Activated B cell treated with CpG ODN at 0.5 μM for 24 hours (primary cell): ENCODE measurements at regions not wholly inside any gene's neighbourhood (a gene's known extent, or its start where the extent isn't known, plus 50 kb on each side); places are given as distances from the start of the nearest gene placed in this dataset.

Experiments used
- ATAC-seq: fragments of 200-7000 bp; cut with Tn5 transposase; one replicate; pipeline ENCODE4 v1.10.0; 2021; ENCODE audit warnings: low read depth, mild to moderate bottlenecking, moderate library complexity
- CTCF ChIA-PET: fragments of 350-600 bp; sonication (Branson Sonifier 250); formaldehyde crosslinking; loops from one replicate; lab custom pipeline; 2021; ENCODE audit warnings: antibody characterized with exemption; lab: Charles Lee
- POLR2A ChIA-PET: fragments of 350-600 bp; sonication (Branson Sonifier 250); formaldehyde crosslinking; loops from one replicate; lab custom pipeline; 2021; ENCODE audit warnings: antibody characterized with exemption; lab: Charles Lee
- DNase-seq: peaks from one replicate; pipeline ENCODE4 v3.0.0; 2022
- H3K27ac Mint-ChIP-seq: one replicate; pipeline ENCODE4 v1.8.0; 2020; ENCODE audit warnings: mixed read lengths
- H3K27me3 Mint-ChIP-seq: one replicate; pipeline ENCODE4 v1.8.0; 2021; ENCODE audit warnings: mixed read lengths
- H3K36me3 Mint-ChIP-seq: one replicate; pipeline ENCODE4 v1.8.0; 2021; ENCODE audit warnings: low read depth, mixed read lengths
- H3K4me1 Mint-ChIP-seq: one replicate; pipeline ENCODE4 v1.8.0; 2021; ENCODE audit warnings: mixed read lengths
- H3K4me3 Mint-ChIP-seq: one replicate; pipeline ENCODE4 v1.8.0; 2020; ENCODE audit warnings: mild to moderate bottlenecking, mixed read lengths
- H3K9me3 Mint-ChIP-seq: one replicate; pipeline ENCODE4 v1.8.0; 2020; ENCODE audit warnings: mixed read lengths
- intact Hi-C: fragments of 100-400 bp; cut with micrococcal nuclease; formaldehyde crosslinking; loops from one replicate; pipeline ENCODE4 v1.15.1; 2024
- TF ChIP-seq, protein P1 (sequence below): fragments of 200-600 bp; IDR thresholded peaks from one replicate; pipeline ENCODE4 v1.8.0; 2022; ENCODE audit warnings: antibody characterized with exemption, mild to moderate bottlenecking

GRCh38 chr2:37825586-37825985 lies 99.5 kb upstream of the RMDN2 start:
- ATAC-seq (no peak), DNase-seq (no peak)
- TF ChIP-seq, protein P1, sequence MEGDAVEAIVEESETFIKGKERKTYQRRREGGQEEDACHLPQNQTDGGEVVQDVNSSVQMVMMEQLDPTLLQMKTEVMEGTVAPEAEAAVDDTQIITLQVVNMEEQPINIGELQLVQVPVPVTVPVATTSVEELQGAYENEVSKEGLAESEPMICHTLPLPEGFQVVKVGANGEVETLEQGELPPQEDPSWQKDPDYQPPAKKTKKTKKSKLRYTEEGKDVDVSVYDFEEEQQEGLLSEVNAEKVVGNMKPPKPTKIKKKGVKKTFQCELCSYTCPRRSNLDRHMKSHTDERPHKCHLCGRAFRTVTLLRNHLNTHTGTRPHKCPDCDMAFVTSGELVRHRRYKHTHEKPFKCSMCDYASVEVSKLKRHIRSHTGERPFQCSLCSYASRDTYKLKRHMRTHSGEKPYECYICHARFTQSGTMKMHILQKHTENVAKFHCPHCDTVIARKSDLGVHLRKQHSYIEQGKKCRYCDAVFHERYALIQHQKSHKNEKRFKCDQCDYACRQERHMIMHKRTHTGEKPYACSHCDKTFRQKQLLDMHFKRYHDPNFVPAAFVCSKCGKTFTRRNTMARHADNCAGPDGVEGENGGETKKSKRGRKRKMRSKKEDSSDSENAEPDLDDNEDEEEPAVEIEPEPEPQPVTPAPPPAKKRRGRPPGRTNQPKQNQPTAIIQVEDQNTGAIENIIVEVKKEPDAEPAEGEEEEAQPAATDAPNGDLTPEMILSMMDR = no peak
- Mint-ChIP-seq H3K27ac (no peak overlapping the region), H3K27me3 (no peaks in the 10 kb centered on the region), H3K36me3 (no peaks in the 10 kb centered on the region), H3K4me3 (no peak overlapping the region), H3K9me3 (peaks cover 5% of the 10 kb centered on the region), H3K4me1 (peaks cover 13% of the 10 kb centered on the region)
- ChIA-PET POLR2A (no interaction called here), CTCF (interaction anchor here (1.9 kb wide), 1 partner anchor 411 kb away, joined by 10 read pairs; no protein-coding TSS in a partner anchor)
- intact Hi-C loops = no loop called here

DNA sequence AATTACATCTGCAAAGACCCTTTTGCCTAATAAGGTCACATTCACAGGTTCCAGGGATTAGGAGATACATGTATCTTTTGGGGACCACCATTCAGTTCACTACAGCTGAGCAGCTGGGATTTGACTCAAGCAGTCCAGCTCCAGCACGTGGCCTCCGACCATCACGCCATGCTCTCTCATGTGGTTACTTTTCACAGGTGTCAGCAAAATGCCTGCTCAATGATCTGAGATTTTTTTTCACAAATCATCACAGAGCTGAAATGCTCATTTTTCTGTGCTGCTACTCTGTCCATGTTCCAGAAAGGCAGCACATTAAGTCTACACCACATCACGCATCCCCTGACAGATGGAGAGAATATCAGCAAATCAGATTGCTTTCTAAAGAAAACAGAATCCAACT lies 98.5 kb upstream of the RMDN2 start:
- no peak overlapping the region for H3K27ac Mint-ChIP-seq
- POLR2A ChIA-PET = no interaction called here

GRCh38 chr2:37827455-37827854 lies 97.6 kb upstream of the RMDN2 start:
- no peak overlapping the region for H3K4me3 Mint-ChIP-seq
- H3K36me3 Mint-ChIP-seq = no peaks in the 10 kb centered on the region
- H3K9me3 Mint-ChIP-seq = no peaks in the 10 kb centered on the region
- ATAC-seq (no peak), DNase-seq (no peak)
- intact Hi-C loops = no loop called here
- H3K27ac Mint-ChIP-seq = no peak overlapping the region
- POLR2A ChIA-PET = no interaction called here
- CTCF ChIA-PET = interaction anchor here (1.5 to 1.9 kb wide), 2 partner anchors 413 kb away, joined by 7 to 10 read pairs; no protein-coding TSS in a partner anchor
- TF ChIP-seq, protein P1 = no peak
- peaks cover 9% of the 10 kb centered on the region for H3K4me1 Mint-ChIP-seq
- H3K27me3 Mint-ChIP-seq = no peaks in the 10 kb centered on the region

More for the DNA sequence above, 98.5 kb upstream of the RMDN2 start:
- Mint-ChIP-seq H3K36me3 (no peaks in the 10 kb centered on the region), H3K4me1 (peaks cover 13% of the 10 kb centered on the region), H3K27me3 (no peaks in the 10 kb centered on the region), H3K9me3 (no peaks in the 10 kb centered on the region), H3K4me3 (no peak overlapping the region)
- TF ChIP-seq, protein P1 = no peak
- DNase-seq = no peak
- no peak for ATAC-seq
- intact Hi-C loops = no loop called here
- CTCF ChIA-PET = interaction anchor here (1.9 kb wide), 1 partner anchor 412 kb away, joined by 10 read pairs; no protein-coding TSS in a partner anchor

DNA sequence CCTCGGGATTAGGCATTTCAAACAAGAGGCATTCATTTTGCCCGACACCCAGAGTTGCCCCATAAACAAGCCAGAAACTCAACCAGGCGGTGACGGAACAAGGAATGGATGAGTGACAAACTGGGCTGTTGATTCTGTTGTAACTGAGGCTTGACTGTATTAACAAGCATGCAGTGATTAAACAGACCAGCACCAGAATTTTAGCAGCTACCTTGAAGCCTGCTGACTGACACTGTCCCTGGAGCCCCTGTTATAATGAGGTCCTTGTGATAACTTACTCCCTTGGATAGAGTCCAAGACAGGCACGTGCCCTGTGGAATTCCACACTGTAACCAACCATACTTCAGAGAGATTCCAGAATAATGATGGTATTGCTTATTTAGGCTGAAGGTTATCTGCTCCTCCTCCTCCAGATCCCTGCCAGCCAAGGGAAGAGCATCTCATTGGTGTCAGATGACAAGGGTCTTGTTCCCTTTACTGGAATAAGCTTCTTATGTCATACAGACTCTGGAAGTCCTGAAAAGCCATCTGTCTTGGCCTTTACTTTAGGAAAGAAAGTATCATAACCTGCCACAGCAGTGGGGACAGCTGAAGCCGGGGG lies 97.1 kb upstream of the RMDN2 start:
- no peaks in the 10 kb centered on the region for H3K36me3 Mint-ChIP-seq
- POLR2A ChIA-PET = no interaction called here
- intact Hi-C loops = no loop called here
- no peaks in the 10 kb centered on the region for H3K9me3 Mint-ChIP-seq
- H3K4me3 Mint-ChIP-seq = no peak overlapping the region
- TF ChIP-seq, protein P1 = no peak
- ATAC-seq (no peak), DNase-seq (no peak)
- no peaks in the 10 kb centered on the region for H3K27me3 Mint-ChIP-seq
- no peak overlapping the region for H3K27ac Mint-ChIP-seq
- CTCF ChIA-PET = interaction anchor here (0.6 to 1.5 kb wide), 3 partner anchors 398 to 416 kb away, joined by 3 to 7 read pairs (median 3); no protein-coding TSS in a partner anchor
- peaks cover 4% of the 10 kb centered on the region for H3K4me1 Mint-ChIP-seq

DNA sequence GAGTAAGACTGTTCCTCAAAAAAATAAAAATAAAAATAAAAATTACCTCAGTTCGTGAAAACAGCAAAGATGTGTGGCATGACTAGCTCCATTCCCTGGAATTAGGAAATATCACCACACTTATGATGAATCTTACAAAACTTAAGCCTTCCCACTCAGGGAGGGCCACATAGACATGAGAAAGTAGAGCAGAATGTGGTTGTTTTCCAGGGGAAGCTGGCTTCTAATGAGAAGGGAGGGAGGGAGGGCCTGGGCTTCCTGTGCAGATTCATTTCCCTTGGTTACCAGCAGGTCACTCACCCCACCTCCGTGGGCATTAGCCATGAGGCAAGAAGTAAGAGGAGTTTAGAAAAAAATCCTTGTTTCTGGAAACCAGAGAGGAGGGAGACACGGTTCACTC lies 95.9 kb upstream of the RMDN2 start:
- DNase-seq = no peak
- TF ChIP-seq, protein P1 = no peak
- CTCF ChIA-PET = interaction anchor here (1.5 to 11.1 kb wide), 3 partner anchors 414 to 431 kb away, joined by 7 to 289 read pairs (median 156); no protein-coding TSS in a partner anchor

More for the DNA sequence above, 95.9 kb upstream of the RMDN2 start:
- no peak for ATAC-seq
- H3K4me3 Mint-ChIP-seq = no peak overlapping the region
- intact Hi-C loops = no loop called here
- no peaks in the 10 kb centered on the region for H3K27me3 Mint-ChIP-seq
- peaks cover 1% of the 10 kb centered on the region for H3K4me1 Mint-ChIP-seq
- POLR2A ChIA-PET = no interaction called here
- no peaks in the 10 kb centered on the region for H3K9me3 Mint-ChIP-seq
- H3K27ac Mint-ChIP-seq = no peak overlapping the region
- no peaks in the 10 kb centered on the region for H3K36me3 Mint-ChIP-seq
